Erythroblast (primary cell): ENCODE measurements at regions not wholly inside any gene's neighbourhood (a gene's known extent, or its start where the extent isn't known, plus 50 kb on each side); places are given as distances from the start of the nearest gene placed in this dataset.

Source experiments
- GATA1 ChIP-seq: IDR thresholded peaks from 2 replicates; pipeline ENCODE4 v1.6.1; 2011; ENCODE audit warnings: low read depth, mild to moderate bottlenecking, control low read depth, low read length, moderate library complexity
- POLR2A ChIP-seq: IDR thresholded peaks from 2 replicates; pipeline ENCODE4 v1.6.1; 2011; ENCODE audit warnings: mild to moderate bottlenecking, low read length

- TF ChIP-seq POLR2A (no peak), GATA1 (no peak)
Measured at GRCh38 chr20:56851552-56851951, 222.4 kb downstream of the TFAP2C start.
